WERI-Rb-1 (cell line): ENCODE measurements at regions not wholly inside any gene's neighbourhood (a gene's known extent, or its start where the extent isn't known, plus 50 kb on each side); places are given as distances from the start of the nearest gene placed in this dataset.

ENCODE experiments used
- DNase-seq: peaks from one replicate; pipeline ENCODE4 v3.0.0-alpha.2; 2020
- H3K27ac ChIP-seq: fragments of 250-450 bp; sonication (Bioruptor Pico); 2 replicates; pipeline ENCODE4 v1.5.1; 2020; ENCODE audit warnings: mild to moderate bottlenecking, moderate library complexity
- H3K27me3 ChIP-seq: fragments of 250-450 bp; sonication (Bioruptor Pico); 2 replicates; pipeline ENCODE4 v1.5.1; 2021; ENCODE audit warnings: mild to moderate bottlenecking, low read depth, moderate library complexity; ENCODE audit not compliant: insufficient read depth, severe bottlenecking
- H3K36me3 ChIP-seq: fragments of 250-450 bp; sonication (Bioruptor Pico); 2 replicates; pipeline ENCODE4 v1.5.1; 2020; ENCODE audit warnings: mild to moderate bottlenecking, moderate library complexity
- H3K4me3 ChIP-seq: 2 replicates; pipeline ENCODE4 v1.5.1; 2011; ENCODE audit warnings: low read depth, mild to moderate bottlenecking, control low read depth, low read length
- H3K9me3 ChIP-seq: fragments of 250-450 bp; sonication (Bioruptor Pico); 2 replicates; pipeline ENCODE4 v1.5.1; 2021; ENCODE audit warnings: mild to moderate bottlenecking, moderate library complexity; ENCODE audit not compliant: severe bottlenecking
- CTCF ChIP-seq: IDR thresholded peaks from 2 replicates; pipeline ENCODE4 v1.5.1; 2011; ENCODE audit warnings: low read depth, mild to moderate bottlenecking, control low read depth, inconsistent platforms, low read length

GRCh38 chr9:129385211-129385934 is 207.3 kb upstream of the IER5L start:
- H3K4me3 ChIP-seq, result no peak overlapping the region
- H3K27ac ChIP-seq, result no peak overlapping the region
- H3K9me3 ChIP-seq, result no peaks in the 10 kb centered on the region
- DNase-seq, result no peak
- no peaks in the 10 kb centered on the region for H3K36me3 ChIP-seq
- H3K27me3 ChIP-seq, result no peaks in the 10 kb centered on the region
- TF ChIP-seq CTCF, result no peak

- TF ChIP-seq CTCF, result no peak
- H3K27ac ChIP-seq, result no peak overlapping the region
These were observed 206.6 kb upstream of the IER5L start for GRCh38 chr9:129384491-129385210.

GRCh38 chr9:129383561-129384490 is 205.8 kb upstream of the IER5L start:
- Histone ChIP-seq H3K27me3 (no peaks in the 10 kb centered on the region), H3K4me3 (peak overlapping the region; percentile 41), H3K27ac (peak overlapping the region; percentile 67), H3K36me3 (no peaks in the 10 kb centered on the region), H3K9me3 (no peaks in the 10 kb centered on the region)
- DNase-seq, result peak; percentile 40
- TF ChIP-seq CTCF, result no peak

More at GRCh38 chr9:129384491-129385210, 206.6 kb upstream of the IER5L start:
- Histone ChIP-seq H3K27me3 (no peaks in the 10 kb centered on the region), H3K36me3 (no peaks in the 10 kb centered on the region), H3K9me3 (no peaks in the 10 kb centered on the region), H3K4me3 (no peak overlapping the region)
- no peak for DNase-seq

GRCh38 chr9:129383019-129383560 is 205.0 kb upstream of the IER5L start:
- Histone ChIP-seq H3K9me3 (no peaks in the 10 kb centered on the region), H3K4me3 (peak overlapping the region; percentile 41), H3K27me3 (no peaks in the 10 kb centered on the region), H3K27ac (peak overlapping the region; percentile 67), H3K36me3 (no peaks in the 10 kb centered on the region)
- no peak for TF ChIP-seq CTCF
- DNase-seq, result peak; percentile 23

DNA sequence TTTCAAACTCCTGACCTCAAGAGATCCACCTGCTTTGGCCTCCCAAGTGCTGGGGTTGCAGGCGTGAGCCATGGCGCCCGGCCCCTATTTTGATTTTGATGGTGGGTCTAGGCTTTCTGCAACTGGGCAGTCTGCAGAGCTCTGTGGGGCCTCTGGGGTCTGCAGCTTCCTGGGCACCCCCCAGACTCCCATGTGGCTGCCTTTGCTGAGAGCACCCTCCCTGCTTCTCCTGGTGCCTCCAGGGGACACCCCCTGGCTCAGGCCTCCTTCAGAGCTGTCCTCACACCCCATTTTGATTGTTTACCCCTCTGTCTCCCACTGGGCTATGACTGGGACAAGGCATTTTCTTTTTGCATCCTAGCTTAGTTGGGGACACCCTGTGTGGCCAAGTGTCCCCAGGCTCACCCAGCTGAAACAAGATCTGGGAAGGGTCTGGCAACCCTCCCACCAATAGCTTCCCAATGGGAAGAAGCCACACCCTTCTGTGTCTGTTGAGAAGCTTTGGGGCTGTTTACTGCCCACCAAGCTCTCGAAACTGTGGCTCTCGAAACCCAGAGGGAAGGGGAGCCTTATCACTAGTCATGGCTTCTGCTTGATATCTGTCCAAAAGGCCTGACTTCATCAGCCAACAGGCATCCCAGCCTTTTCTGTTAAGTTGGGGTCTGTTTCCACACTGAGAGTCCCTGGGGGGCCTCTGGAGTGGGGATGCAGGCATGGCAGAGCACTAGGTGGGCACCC is 204.4 kb upstream of the IER5L start:
- Histone ChIP-seq H3K9me3 (no peaks in the 10 kb centered on the region), H3K27me3 (no peaks in the 10 kb centered on the region), H3K4me3 (no peak overlapping the region), H3K36me3 (no peaks in the 10 kb centered on the region), H3K27ac (no peak overlapping the region; the same call in 1 of the 2 replicates)
- TF ChIP-seq CTCF, result no peak
- no peak for DNase-seq
